HCT116 (cell line): ENCODE measurements at regions not wholly inside any gene's neighbourhood (a gene's known extent, or its start where the extent isn't known, plus 50 kb on each side); places are given as distances from the start of the nearest gene placed in this dataset.

Experiments used
- ATAC-seq: fragments of 200-7000 bp; cut with Tn5 transposase; 2 replicates; pipeline ENCODE4 v1.9.1; 2020; ENCODE audit warnings: mild to moderate bottlenecking, moderate library complexity
- BruUV-seq: library from RNA; stranded (reverse); fragments of 400-500 nt; replicated peaks from 2 replicates; lab custom pipeline; 2021; lab: Mats Ljungman, UMichigan
- CTCF ChIA-PET: fragments of 300-600 bp; sonication (Branson Sonifier 250); formaldehyde crosslinking; loops from one replicate; lab custom pipeline; 2021; ENCODE audit warnings: antibody characterized with exemption; lab: Charles Lee
- POLR2A ChIA-PET: fragments of 300-600, 350-600 bp; sonication (Branson Sonifier 250); formaldehyde crosslinking; loops from one replicate; lab custom pipeline; 2021; ENCODE audit warnings: antibody characterized with exemption; lab: Charles Lee
- RAD21 ChIA-PET, 2 experiments: fragments of 300-600 bp; sonication (Branson Sonifier 250); formaldehyde crosslinking; loops; one replicate each; lab custom pipeline; 2023; ENCODE audit warnings: low total read pairs in 2 of 2; ENCODE audit not compliant: uncharacterized antibody in 2 of 2, unreplicated experiment in 2 of 2, low non-redundant PET in 1 of 2; lab: Charles Lee
- DNase-seq: peaks from one replicate; pipeline ENCODE4 v3.0.0-alpha.2; 2010; ENCODE audit warnings: low read depth, low spot score
- H2AFZ ChIP-seq: fragments of 200-600 bp; shearing (Covaris generic), sonication (generic); 2 replicates; pipeline ENCODE4 v1.6.1; 2017; ENCODE audit warnings: low read depth, mixed run types, mixed read lengths, antibody characterized with exemption, low read length; ENCODE audit not compliant: poor library complexity, severe bottlenecking
- H3K27ac ChIP-seq: 2 replicates; pipeline ENCODE4 v1.5.1; 2012; ENCODE audit warnings: low read depth, low read length
- H3K27me3 ChIP-seq: fragments of 200-600 bp; sonication (generic); 2 replicates; pipeline ENCODE4 v1.6.1; 2016; ENCODE audit warnings: mixed run types, low read length, mixed read lengths; ENCODE audit not compliant: insufficient read depth
- H3K36me3 ChIP-seq, 2 experiments: fragments of 200-500 bp in 1 of 2; fragments of 200-600 bp in 1 of 2; sonication (Bioruptor generic) in 1 of 2; sonication (generic) in 1 of 2; 2 replicates each; pipeline versions ENCODE4 v1.5.1 to v1.6.1; 2014 to 2016; ENCODE audit warnings: low read length in 2 of 2, inconsistent platforms in 1 of 2, mixed read lengths in 1 of 2, mixed run types in 1 of 2; ENCODE audit not compliant: insufficient read depth in 2 of 2, control insufficient read depth in 1 of 2
- H3K4me1 ChIP-seq, 2 experiments: fragments of 200-600 bp in 1 of 2; sonication (generic) in 1 of 2; 2 replicates each; pipeline versions ENCODE4 v1.5.1 to v1.6.1; 2012 to 2017; ENCODE audit warnings: low read length in 2 of 2, inconsistent platforms in 1 of 2, mild to moderate bottlenecking in 1 of 2, mixed read lengths in 1 of 2, mixed run types in 1 of 2, moderate library complexity in 1 of 2; ENCODE audit not compliant: insufficient read depth in 2 of 2, control insufficient read depth in 1 of 2
- H3K4me2 ChIP-seq: fragments of 200-600 bp; sonication (generic); 2 replicates; pipeline ENCODE4 v1.6.1; 2017; ENCODE audit warnings: mixed run types, low read length, mixed read lengths
- H3K4me3 ChIP-seq, 2 experiments: fragments of 200-600 bp in 1 of 2; sonication (generic) in 1 of 2; replicated peaks in 1 of 2; 2 replicates each; pipeline ENCODE4 v1.5.1; 2011 to 2016; ENCODE audit warnings: low read length in 2 of 2, control low read depth in 1 of 2, low read depth in 1 of 2, mild to moderate bottlenecking in 1 of 2, mixed read lengths in 1 of 2, mixed run types in 1 of 2
- H3K79me2 ChIP-seq: fragments of 200-600 bp; sonication (generic); 2 replicates; pipeline ENCODE4 v1.6.1; 2017; ENCODE audit warnings: mild to moderate bottlenecking, mixed run types, low read length, moderate library complexity, mixed read lengths; ENCODE audit not compliant: insufficient read depth
- H3K9ac ChIP-seq: fragments of 200-600 bp; sonication (generic); 2 replicates; pipeline ENCODE4 v1.6.1; 2016; ENCODE audit warnings: low read length, mixed read lengths
- H3K9me2 ChIP-seq: fragments of 200-600 bp; sonication (generic), shearing (Covaris generic); 2 replicates; pipeline ENCODE4 v1.6.1; 2017; ENCODE audit warnings: mixed run types, mild to moderate bottlenecking, moderate library complexity; ENCODE audit not compliant: insufficient read depth
- H3K9me3 ChIP-seq, 2 experiments: fragments of 200-500 bp in 1 of 2; fragments of 200-600 bp in 1 of 2; sonication (Bioruptor generic) in 1 of 2; sonication (generic) in 1 of 2; 2 replicates each; pipeline ENCODE4 v1.6.1; 2014 to 2017; ENCODE audit warnings: low read length in 2 of 2, mixed read lengths in 2 of 2, inconsistent platforms in 1 of 2, low read depth in 1 of 2, mild to moderate bottlenecking in 1 of 2, mixed run types in 1 of 2, moderate library complexity in 1 of 2; ENCODE audit not compliant: control insufficient read depth in 1 of 2, insufficient read depth in 1 of 2
- H4K20me1 ChIP-seq: fragments of 200-600 bp; sonication (generic), shearing (Covaris generic); 2 replicates; pipeline ENCODE4 v1.6.1; 2017; ENCODE audit warnings: mixed run types, mild to moderate bottlenecking, moderate library complexity; ENCODE audit not compliant: insufficient read depth
- CBX3 ChIP-seq: IDR thresholded peaks from 2 replicates; pipeline ENCODE4 v1.6.1; 2012; ENCODE audit warnings: low read depth
- CEBPB ChIP-seq: IDR thresholded peaks from 2 replicates; pipeline ENCODE4 v1.6.1; 2012; ENCODE audit warnings: low read depth
- EGR1 ChIP-seq: IDR thresholded peaks from 2 replicates; pipeline ENCODE4 v1.6.1; 2012; ENCODE audit warnings: low read depth
- ELF1 ChIP-seq: IDR thresholded peaks from 2 replicates; pipeline ENCODE4 v1.6.1; 2012; ENCODE audit warnings: low read depth, borderline replicate concordance
- EZH2 ChIP-seq: fragments of 200-600 bp; sonication (generic); IDR thresholded peaks from 2 replicates; pipeline ENCODE4 v1.6.1; 2017; ENCODE audit warnings: antibody characterized with exemption, mixed run types
- EZH2phosphoT487 ChIP-seq: fragments of 200-600 bp; IDR thresholded peaks from 2 replicates; pipeline ENCODE4 v1.6.1; 2018; ENCODE audit warnings: antibody characterized with exemption, borderline replicate concordance
- FOSL1 ChIP-seq: IDR thresholded peaks from 2 replicates; pipeline ENCODE4 v1.6.1; 2012; ENCODE audit warnings: low read depth
- JUND ChIP-seq: IDR thresholded peaks from 2 replicates; pipeline ENCODE4 v1.6.1; 2012
- POLR2A ChIP-seq: IDR thresholded peaks from 2 replicates; pipeline ENCODE4 v1.7.0; 2011; ENCODE audit warnings: borderline replicate concordance; ENCODE audit not compliant: insufficient read depth, insufficient read length; ENCODE audit errors: extremely low read depth
- POLR2AphosphoS5 ChIP-seq: IDR thresholded peaks from 2 replicates; pipeline ENCODE4 v1.6.1; 2011; ENCODE audit warnings: mild to moderate bottlenecking, low read depth, low read length, moderate library complexity
- SP1 ChIP-seq: IDR thresholded peaks from 2 replicates; pipeline ENCODE4 v1.6.1; 2012; ENCODE audit warnings: low read depth
- SRF ChIP-seq: IDR thresholded peaks from 2 replicates; pipeline ENCODE4 v1.6.1; 2012; ENCODE audit warnings: low read depth
- TCF7L2 ChIP-seq: IDR thresholded peaks from 2 replicates; pipeline ENCODE4 v1.7.0; 2011; ENCODE audit warnings: borderline replicate concordance, inconsistent platforms; ENCODE audit not compliant: insufficient read depth, insufficient read length; ENCODE audit errors: extremely low read depth
- YY1 ChIP-seq: IDR thresholded peaks from 2 replicates; pipeline ENCODE4 v1.6.1; 2011; ENCODE audit warnings: low read length, low read depth, moderate library complexity, mild to moderate bottlenecking; ENCODE audit not compliant: insufficient replicate concordance; ENCODE audit errors: extremely low read depth
- intact Hi-C: fragments of 100-400 bp; cut with micrococcal nuclease; formaldehyde crosslinking; loops from 2 replicates; pipeline ENCODE4 v1.10.0; 2022
- TF ChIP-seq, protein P1 (sequence below): IDR thresholded peaks from 2 replicates; pipeline ENCODE4 v1.6.1; 2011; ENCODE audit warnings: mild to moderate bottlenecking, low read length, moderate library complexity; ENCODE audit not compliant: insufficient replicate concordance; ENCODE audit errors: extremely low read depth
- TF ChIP-seq, protein P2 (sequence below), 3 experiments: fragments of 200-600 bp in 1 of 3; sonication (generic) in 1 of 3; IDR thresholded peaks in 2 of 3; conservative IDR thresholded peaks in 1 of 3; 2 replicates each; pipeline ENCODE4 v1.5.1; 2012 to 2017; ENCODE audit warnings: low read depth in 2 of 3, low read length in 2 of 3, antibody characterized with exemption in 1 of 3, borderline replicate concordance in 1 of 3, control low read depth in 1 of 3, mild to moderate bottlenecking in 1 of 3, mixed read lengths in 1 of 3, mixed run types in 1 of 3, moderate library complexity in 1 of 3; ENCODE audit not compliant: insufficient read depth in 1 of 3
- TF ChIP-seq, protein P3 (sequence below): IDR thresholded peaks from 2 replicates; pipeline ENCODE4 v1.6.1; 2012

DNA sequence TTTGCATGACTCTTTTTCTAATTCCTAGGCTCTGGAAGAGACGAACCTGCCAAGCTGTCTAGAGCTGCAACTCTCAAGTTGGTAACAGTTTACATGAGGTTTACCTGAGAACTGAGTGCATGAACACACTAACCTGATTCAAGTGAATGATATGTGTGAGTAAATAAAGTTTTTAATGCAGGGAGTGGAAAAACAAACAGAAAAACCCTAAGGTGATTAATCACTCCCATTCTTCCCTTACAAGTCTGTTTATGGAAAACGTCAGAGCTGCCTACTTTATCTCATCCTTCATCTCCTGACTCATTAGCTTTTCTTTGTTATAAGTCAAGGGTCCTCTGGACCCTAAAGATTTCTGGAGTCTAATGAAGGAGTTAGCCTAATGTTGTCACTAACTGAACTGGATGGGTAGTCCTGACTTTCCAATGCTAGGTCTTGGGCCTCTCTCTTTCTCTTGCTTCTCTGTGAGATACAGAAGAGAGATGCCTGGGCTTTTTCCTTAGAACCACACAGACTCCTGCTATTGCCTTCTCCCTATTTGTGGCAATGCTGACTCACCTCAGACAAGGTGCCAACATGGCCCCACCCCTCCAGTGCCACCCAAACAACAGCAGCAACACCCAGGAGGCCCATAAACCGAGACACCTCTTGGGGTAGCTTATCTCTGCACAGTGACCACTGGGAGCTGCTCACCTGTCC is 952.4 kb downstream of the EPHA4 start (continued):
- TF ChIP-seq, protein P1, sequence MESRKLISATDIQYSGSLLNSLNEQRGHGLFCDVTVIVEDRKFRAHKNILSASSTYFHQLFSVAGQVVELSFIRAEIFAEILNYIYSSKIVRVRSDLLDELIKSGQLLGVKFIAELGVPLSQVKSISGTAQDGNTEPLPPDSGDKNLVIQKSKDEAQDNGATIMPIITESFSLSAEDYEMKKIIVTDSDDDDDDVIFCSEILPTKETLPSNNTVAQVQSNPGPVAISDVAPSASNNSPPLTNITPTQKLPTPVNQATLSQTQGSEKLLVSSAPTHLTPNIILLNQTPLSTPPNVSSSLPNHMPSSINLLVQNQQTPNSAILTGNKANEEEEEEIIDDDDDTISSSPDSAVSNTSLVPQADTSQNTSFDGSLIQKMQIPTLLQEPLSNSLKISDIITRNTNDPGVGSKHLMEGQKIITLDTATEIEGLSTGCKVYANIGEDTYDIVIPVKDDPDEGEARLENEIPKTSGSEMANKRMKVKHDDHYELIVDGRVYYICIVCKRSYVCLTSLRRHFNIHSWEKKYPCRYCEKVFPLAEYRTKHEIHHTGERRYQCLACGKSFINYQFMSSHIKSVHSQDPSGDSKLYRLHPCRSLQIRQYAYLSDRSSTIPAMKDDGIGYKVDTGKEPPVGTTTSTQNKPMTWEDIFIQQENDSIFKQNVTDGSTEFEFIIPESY: no peak
- TF ChIP-seq TCF7L2: no peak
- TF ChIP-seq, all 23 proteins: peak for 4

DNA sequence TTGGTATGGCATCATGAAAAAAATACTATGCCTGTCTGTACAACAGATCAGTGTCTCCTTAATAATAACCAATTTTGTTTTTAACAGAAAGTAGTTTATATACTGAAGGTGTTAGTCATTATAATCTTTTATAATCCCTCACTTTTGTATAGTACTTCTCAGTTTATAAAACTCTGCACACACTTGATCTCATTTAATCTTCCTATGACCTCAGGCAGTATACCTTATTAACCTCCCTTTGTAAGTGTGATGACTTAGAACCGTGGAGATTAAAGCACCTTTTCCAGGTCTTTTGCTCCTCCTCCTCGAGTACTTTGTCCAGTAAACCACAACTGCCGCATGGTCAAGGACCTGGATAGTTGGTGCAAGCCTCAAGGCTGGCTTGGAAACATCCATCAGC is 945.5 kb downstream of the EPHA4 start:
- Histone ChIP-seq H3K4me2 (no peak overlapping the region), H3K79me2 (no peaks in the 10 kb centered on the region), H3K9me2 (no peaks in the 10 kb centered on the region), H3K36me3 (no peaks in the 10 kb centered on the region), H3K4me3 (no peak overlapping the region), H3K9ac (no peak overlapping the region), H2AFZ (no peak overlapping the region), H3K27ac (no peak overlapping the region), H3K9me3 (no peaks in the 10 kb centered on the region), H4K20me1 (no peaks in the 10 kb centered on the region), H3K4me1 (no peaks in the 10 kb centered on the region), H3K27me3 (no peaks in the 10 kb centered on the region)
- no TSS peak for BruUV-seq
- intact Hi-C loops: no loop called here
- ChIA-PET POLR2A (no interaction called here), RAD21 (no interaction called here), CTCF (no interaction called here)
- ATAC-seq (no peak), DNase-seq (no peak)
- TF ChIP-seq POLR2AphosphoS5: no peak
- TF ChIP-seq, protein P2, sequence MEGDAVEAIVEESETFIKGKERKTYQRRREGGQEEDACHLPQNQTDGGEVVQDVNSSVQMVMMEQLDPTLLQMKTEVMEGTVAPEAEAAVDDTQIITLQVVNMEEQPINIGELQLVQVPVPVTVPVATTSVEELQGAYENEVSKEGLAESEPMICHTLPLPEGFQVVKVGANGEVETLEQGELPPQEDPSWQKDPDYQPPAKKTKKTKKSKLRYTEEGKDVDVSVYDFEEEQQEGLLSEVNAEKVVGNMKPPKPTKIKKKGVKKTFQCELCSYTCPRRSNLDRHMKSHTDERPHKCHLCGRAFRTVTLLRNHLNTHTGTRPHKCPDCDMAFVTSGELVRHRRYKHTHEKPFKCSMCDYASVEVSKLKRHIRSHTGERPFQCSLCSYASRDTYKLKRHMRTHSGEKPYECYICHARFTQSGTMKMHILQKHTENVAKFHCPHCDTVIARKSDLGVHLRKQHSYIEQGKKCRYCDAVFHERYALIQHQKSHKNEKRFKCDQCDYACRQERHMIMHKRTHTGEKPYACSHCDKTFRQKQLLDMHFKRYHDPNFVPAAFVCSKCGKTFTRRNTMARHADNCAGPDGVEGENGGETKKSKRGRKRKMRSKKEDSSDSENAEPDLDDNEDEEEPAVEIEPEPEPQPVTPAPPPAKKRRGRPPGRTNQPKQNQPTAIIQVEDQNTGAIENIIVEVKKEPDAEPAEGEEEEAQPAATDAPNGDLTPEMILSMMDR (IDR thresholded peaks at IDR 0.05 in 2 of 3, conservative IDR thresholded peaks at IDR 0.05 in 1 of 3; ENCODE audit: borderline replicate concordance in 1 of 3, insufficient read depth in 1 of 3, low read depth in 2 of 3, low read length in 2 of 3): no peak
- TF ChIP-seq TCF7L2: no peak
- TF ChIP-seq ELF1: no peak
- TF ChIP-seq, protein P3, sequence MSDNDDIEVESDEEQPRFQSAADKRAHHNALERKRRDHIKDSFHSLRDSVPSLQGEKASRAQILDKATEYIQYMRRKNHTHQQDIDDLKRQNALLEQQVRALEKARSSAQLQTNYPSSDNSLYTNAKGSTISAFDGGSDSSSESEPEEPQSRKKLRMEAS: no peak
- no peak for TF ChIP-seq EZH2
- TF ChIP-seq POLR2A: no peak
- TF ChIP-seq EGR1: no peak
- no peak for TF ChIP-seq CEBPB
- no peak for TF ChIP-seq SRF
- TF ChIP-seq EZH2phosphoT487: no peak
- TF ChIP-seq, protein P1: no peak
- no peak for TF ChIP-seq FOSL1
- no peak for TF ChIP-seq JUND
- TF ChIP-seq SP1: no peak
- no peak for TF ChIP-seq YY1
- TF ChIP-seq CBX3: no peak
